NCI-H446 treated with DMSO at 0.1 percent for 48 hours (cell line): ENCODE measurements at regions not wholly inside any gene's neighbourhood (a gene's known extent, or its start where the extent isn't known, plus 50 kb on each side); places are given as distances from the start of the nearest gene placed in this dataset.

Source experiments
- DNase-seq: peaks from one replicate; lab custom pipeline; 2025; lab: John Stamatoyannopoulos, UW

DNA sequence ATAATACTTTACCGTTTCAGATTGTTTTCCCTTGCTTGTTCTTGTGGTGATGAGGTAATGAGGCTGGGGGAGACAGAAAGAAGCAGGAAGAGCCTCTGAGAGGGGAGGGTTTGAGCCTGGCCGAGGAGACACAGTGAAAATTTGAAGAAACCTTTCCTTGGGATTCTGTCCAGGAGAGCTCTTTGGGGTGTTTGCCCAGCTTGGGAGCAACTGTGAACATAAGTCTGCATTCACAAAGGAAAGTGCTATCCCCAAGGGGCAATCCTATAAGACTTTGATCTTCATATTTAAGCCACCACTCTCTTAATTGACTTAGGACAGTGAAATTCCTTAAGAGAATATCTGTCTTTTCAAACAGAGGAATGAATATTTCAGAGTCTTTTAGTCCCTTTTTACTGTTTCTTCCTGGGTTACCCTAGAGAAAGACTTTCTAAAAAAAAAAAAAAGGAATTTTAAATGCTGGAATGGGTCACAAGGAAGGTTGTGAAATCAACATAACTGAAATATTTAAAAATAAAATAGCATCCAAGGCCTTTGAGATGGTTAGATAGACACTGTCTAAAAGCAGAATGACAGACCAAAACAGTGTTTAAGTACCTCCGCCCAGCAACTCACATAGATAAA is 52.5 kb upstream of the STAM2 start:
- DNase-seq = no peak

DNA sequence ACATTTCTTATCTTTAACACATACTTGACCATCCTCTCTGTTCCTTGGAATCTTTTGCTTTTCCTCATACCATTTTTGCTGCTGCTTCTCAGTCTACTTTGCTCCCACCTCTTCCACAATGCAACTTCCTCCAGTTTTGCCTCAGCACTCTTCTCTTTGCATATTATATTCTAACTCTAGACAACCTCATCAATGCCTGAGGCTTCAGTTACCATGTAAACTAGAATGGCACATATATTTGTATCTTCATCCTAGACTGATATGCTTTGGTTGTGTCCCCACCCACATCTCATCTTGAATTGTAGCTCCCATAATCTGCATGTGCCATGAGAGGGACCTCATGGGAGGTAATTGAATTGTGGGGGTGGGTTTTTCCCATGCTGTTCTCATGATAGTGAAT is 55.9 kb upstream of the STAM2 start:
- no peak for DNase-seq

DNA sequence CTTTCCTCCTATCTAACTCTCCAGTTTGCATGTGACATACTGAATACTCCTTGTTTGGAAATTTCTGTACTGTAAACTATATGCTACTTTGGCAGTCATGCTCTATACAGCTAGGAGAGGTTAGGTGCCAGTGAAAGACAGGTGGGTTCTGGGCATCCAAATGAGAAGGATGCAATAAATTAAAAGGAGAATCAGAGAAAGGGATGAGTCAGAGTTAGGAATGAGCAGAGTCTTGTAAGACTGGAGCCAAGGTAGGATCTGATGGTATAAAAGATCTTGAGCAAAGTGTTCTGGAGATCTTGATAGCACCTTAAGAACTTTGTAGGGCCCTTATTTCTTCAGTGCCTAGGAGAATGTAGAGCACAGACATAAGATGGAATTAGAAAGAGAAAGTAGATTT is 58.7 kb upstream of the STAM2 start:
- no peak for DNase-seq

DNA sequence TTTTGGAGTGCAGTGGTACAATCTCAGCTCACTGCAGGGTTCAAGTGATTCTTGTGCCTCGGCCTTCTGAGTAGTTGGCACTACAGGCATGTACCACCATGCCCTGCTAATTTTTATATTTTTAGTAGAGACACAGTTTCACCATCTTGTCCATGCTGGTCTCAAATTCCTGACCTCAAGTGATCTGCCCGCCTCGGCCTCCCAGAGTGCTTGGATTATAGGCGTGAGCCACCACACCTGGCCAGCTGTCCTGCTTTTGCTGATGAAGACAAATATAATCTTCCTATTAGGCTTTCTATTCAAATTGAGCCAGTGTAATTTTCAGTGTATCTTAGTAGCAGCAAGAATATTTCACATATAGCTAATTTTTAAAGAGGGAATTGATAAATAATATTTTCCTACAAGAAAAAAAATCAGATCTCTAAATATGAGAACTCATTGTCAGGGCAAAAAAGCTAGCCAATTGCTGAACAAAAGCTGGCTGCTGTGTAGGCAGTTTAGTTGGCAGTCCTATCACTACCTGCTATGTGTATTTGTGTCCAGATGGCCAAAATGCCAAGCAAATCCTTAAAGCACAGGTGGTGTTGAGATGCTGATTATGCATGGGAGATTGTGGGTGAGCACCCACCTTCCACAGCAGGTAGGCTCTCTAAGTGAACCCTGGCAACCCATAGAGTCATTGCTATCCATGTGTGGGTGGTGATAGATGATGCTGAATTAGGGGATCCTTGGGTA is 60.8 kb upstream of the STAM2 start:
- no peak for DNase-seq

DNA sequence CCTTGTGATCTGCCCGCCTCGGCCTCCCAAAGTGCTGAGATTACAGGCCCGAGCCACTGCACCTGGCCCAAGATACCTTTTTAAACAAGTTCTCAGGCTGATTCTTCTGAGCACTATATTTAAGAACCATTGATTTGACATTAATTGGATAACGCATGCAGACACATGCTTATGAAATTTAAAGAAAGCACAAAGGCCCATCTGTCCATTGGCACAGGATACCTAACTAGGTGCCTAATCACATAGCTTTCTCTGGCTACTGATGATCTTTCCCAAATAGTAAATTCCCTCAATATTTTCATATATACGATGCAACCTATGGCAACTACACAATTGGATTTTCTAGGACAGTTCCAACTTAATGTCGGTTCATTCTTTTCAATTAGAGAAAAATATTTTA is 62.5 kb upstream of the STAM2 start:
- DNase-seq = peak; percentile 76

DNA sequence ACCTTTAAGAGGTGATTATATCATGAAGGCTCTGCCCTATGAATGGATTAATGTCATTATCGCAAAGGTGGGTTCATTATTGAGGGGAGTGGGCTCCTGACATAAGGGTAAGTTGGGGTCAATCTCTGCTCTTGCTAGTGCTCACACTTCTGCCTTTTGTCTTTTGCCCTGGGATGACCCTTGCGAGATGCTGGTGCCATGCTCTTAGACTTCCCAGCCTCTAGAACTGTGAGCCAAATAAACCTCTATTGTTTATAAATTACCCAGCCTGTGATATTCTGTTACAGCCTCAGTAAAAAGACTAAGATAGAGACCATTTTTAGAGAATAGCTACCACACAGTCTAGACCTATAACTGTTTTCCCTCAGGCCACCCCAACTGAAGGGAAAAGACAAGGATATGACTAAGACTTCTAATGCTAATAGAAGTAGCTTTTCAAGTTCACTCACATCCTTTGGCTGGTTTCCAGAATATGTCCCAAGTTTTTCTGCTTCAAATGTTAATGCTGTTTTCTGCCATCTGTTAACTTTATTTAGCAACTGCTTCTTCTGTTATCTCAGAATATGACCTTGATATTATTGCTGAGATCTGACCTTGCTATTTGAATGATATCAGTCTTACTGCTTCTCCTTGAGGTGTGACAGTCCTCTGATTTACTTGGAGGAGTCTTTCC is 65.1 kb upstream of the STAM2 start:
- peak; percentile 77 for DNase-seq

DNA sequence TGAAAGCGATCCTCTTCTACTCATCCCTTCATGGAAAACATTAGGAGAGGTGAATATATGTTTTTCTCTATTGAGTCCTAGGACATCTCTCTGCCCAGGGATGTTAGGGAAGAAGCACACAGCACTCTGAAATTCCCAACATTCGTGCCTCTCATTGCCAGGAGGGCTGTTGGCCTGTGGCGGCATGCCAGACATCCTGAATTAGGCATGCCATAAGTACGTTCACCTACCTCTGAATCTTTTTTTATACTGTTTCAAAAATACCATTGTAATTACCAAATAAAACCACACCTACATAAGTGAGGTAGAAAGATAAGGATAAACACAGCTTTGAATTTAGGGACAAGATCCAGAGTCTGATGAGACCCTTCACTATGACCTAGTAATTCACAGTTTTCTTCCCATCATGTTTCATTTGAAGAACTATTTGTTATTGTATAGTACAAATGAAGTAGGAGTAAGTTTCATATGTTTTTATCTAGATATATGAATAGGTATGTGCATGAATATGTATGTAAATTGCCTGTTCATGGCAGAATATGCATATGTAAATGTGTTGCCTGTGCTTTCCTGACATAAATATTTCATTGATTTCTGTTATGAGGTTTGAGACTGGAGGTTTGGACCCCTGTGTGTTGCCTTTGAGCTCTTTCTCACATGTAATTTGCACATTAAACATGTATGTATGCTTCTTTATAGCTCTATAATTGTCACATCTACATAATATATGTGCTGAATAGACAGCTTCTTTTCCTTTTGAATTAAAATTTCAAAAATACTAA is 66.6 kb upstream of the STAM2 start:
- DNase-seq = no peak

DNA sequence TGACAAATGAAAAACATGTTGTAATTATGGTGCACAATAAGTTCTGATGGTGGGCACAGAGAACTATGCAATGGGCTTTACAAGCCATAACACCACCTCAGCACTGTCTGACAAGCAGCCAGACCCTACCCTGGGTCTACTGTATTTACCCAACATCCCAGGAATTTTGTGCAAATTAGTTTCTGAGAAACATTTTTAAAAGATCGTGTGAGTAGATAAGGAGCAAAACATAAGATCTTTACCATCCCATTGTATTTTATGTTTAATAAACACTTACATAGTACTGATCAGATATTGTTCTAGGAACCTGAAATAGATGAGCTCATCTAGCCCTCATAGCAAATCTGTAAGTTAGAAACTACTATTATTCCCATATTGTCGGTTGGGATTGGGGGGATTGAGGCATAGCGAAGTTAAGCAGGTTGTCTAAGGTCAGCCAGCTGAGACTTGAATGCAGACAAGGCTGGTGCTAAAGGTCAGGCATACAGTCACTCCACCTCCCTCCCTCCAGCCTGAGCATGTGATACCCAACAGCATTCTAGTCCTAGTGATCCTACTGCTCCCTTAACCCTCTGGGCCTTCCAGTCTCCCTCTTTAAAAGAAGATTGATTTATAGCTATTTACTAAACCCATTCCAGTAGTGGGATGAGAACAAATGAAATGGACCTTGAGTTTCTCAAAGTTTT is 67.4 kb upstream of the STAM2 start:
- no peak for DNase-seq

DNA sequence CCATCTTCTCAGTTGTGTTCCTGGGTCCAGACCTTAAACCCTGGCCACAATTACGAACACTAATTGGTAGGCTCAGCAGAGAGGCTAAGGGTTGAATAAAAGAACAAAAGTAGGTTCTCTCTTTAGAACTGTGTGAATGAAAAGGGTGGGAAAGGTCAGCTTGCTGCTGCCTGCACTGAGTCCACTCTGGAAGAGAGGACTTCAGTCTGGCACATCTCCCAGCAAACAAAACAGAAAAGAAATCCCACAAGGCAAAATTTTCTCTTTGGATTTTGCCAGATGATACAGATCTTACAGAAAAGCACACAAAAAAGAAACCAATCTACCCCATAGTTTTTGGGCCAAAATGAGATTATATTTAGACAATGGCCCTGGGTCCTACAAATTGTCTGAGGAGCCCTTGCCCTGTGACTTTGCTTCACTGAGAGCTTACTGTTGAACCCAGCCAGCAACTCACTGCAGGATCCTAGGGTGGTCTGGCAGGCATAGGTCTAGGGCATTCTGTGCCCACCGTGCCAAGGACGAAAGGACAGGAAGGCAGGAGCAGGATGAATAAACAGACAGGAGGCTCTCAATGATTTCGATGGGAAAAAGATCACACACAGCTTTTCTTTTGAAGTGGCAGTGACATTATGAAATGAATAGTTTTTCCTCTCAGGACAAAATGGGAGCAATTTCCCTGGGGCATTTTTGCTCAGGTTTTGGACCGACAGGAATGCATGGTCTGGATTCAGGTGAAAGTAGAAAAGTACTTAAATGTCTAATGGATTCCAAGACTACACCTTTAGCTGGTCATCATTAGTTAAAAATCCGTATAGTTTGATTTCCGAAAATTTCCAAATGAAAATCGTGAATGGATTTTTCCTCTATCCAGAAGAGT is 68.4 kb upstream of the STAM2 start:
- peak; percentile 43 for DNase-seq

DNA sequence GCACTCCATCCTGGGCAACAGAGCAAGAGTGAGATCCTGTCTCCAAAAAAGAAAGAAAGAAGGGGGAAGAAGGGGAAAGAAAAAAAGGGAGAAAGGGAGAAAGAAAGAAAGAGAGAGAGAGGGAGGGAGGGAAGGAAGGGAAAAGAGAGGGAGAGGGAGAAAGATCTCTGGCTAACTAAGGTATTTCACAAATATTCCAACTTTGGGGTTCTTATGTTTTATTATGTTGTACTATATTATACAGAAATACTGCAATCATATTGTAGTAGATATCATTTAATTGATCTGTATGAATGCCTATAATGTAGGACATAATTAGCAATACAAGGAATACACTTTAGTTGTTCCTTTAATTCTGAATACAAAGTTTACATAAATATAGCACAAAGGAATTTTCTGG is 70.1 kb upstream of the STAM2 start:
- no peak for DNase-seq

DNA sequence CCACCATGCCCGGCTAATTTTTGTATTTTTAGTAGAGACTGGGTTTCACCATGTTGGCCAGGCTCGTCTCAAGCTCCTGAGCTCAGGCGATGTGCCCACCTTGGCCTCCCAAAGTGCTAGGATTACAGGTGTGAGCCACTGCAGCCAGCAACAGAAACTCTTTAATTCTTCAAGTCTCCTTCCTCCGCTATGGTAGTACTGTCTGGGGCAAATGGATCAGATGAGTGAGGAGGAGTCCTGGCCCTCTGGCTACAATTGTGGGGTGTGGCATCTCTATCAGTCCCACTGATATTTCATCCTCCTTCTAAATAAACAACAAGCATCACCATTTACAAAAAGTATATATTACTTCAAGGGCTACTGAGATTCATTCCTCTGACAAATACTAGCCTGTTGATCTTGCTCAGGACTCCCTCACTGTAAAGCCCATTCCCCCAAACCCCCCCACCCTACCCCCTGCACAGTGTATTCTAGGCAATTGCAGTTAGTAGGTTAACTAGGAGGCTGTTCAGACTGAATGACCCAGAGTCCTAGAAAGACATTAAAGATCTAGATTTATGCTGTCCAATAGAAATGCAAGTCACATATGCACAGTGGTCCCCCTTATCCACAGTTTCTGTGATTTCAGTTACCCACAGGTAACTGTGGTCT is 71.2 kb upstream of the STAM2 start:
- DNase-seq = no peak

DNA sequence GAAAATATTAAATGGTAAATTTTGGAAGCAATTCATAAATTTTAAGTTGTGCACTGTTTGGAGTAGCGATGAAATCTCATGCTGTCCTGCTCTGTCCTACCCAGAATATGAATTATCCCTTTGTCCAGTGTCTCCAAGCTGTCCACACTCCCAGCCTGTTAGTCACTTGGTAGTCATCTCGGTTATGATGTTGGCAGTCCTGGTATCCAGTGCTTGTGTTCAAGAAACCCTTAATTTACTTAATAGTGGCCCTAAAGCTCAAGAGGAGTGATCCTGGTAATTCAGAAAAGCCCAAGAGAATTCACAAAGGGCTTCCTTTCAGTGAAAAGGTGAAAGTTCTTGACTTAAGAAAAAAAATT is 71.8 kb upstream of the STAM2 start:
- no peak for DNase-seq

DNA sequence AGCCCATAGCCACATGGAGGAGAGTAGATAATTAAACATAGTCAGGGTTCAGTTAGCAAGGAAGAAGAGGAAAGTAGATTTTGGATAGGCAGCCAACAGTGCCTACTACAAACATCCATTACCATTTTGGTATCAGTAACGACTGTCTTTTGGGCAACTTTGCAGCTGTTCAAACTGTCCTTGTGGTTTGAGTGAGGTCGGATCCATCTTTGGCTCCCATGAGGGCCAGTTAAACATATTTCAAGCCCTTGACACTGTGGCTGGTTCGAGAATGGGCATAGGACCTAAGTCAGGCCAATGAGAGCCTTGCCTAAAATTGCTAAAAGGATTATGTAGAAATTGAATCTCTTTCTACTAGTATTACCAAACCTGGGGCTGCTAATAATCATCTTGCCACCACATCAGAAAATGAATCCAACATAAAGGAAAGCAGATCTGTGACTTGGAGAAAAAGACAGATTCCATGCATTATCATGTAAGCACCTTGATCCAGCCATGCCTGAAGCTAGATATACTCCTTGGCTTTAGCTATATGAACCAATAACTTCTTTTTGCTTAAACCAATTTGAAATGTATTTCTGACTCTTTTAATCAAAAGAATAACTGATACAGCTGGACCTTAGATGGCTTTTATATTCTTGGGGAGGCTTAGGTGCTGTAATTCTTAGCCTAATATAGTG is 75.0 kb upstream of the STAM2 start:
- DNase-seq = no peak

DNA sequence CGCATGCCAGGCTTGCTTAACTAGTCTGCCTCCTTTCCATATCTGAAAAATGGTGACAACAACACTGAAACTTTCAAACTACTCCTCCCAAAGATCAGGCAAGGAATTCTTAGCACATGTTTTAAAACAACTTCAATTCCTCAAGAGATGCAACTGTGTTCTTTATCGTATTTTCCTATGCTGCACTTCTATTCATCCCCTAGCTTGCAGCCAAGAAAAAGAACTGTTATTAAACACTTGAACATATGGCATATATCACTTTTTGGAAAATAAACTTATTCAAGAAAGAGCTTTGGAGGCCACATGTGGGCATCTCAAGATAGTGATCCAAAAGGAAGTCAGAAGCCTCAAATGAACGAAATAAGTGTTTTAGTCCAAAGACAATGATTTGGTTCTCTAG is 75.6 kb upstream of the STAM2 start:
- no peak for DNase-seq

DNA sequence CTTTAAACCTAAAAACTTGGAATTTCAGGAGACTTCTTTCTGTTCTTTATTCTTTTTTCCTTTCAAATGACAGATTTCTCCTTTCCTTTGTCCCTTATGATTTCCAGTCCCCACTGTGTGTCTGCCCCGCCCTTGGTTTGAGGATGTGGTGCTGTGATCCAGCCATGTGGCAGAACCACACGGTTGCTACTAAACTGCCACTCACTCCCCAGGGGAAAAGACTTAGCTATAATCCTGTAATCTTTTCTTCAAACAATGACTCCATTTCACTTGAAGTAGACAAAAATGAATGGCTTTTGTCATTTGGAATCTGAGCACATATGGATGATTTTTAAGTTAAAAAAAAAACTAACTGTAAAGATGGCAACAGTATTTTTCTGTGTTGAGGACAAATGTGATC is 76.2 kb upstream of the STAM2 start:
- DNase-seq = no peak

DNA sequence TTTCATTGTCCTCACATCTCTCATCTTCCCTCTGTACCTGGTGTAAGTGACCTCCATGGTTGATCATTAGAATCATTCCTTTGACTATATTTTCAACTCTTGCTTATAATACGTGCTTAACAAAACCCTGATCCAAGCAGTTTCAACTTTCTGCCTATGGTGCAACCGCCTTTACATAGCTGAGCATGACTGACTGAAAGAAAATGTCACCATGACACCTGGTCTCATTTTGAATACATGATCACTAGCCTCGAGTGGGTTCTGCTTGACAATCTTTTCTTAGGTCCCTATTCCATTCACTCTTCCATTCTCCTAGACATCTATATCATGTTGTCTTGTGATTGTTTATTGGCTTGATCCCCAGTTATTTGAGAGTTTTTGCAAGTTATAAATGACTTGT is 78.9 kb upstream of the STAM2 start:
- DNase-seq = no peak

DNA sequence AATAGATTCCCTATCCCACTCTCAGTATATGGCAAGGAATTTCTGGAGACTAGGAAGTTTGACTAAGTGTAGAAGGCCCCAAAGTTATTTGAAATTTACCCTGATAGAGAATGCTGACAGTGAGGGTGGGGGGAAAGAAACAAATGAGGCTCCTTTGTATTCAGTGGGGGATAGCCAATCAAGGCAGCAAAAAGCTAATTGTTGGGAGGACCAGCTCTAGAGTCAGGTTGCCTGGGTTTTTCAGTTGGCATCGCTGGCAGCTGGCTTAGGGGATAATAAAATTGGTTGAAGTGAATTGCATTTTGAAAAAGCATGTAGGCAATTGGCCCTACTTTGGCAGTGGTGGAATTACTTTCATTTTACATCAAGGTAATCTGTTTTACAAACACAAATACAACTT is 79.4 kb upstream of the STAM2 start:
- no peak for DNase-seq

DNA sequence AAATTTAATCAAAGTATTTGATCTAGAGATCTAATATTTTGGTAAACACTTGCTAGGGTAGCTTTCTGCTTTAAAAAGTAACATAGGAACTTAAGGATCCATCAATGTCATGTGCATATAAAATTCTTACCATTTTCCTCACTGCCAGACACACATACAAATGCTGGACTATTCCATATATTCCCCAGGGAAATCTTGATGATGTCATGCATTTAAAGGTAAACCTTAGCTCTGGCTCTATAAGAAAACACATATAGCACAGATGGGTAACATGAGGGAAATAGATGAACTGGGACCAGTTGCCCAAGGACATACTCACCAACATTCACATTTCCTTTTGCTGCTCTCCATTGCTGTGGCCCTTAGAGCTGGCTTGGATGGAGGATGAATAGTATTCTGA is 79.1 kb upstream of the FMNL2 start:
- no peak for DNase-seq

DNA sequence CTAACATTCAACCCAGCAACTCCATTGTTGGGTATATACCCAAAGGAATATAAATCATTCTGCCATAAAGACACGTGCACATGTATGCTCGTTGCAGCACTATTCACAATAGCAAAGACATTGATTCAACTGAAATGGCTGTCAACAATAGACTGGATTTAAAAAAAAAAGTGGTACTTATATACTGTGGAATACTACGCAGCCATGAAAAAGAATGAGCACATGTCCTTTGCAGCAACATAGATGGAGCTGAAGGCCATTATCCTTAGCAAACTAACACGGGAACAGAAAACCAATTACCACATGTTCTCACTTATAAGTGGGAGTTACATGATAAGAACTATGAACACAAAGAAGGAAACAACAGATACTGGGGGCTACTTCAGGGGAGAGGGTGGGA is 74.0 kb upstream of the FMNL2 start:
- DNase-seq = no peak

DNA sequence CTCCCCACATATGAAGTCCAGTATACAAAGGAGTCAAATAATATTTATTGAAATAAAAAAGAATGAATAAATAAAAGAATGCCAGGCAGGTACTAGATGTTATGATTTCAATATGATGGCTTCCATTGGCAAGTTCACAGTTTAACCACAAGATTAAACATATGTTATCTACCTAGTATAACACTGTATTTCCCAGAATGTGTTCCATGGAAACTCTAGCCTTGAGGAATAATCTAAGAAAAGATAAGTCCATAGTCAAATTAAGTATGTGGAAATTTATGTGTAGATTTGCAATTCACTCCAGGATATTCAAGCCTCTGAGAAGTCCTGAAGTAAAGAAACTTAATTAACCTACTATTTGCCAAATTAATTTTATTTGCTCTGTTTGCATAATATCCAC is 71.1 kb upstream of the FMNL2 start:
- DNase-seq = no peak
